B cell (primary cell): ENCODE measurements at regions not wholly inside any gene's neighbourhood (a gene's known extent, or its start where the extent isn't known, plus 50 kb on each side); places are given as distances from the start of the nearest gene placed in this dataset.

Experiments used
- EZH2 ChIP-seq: IDR thresholded peaks from 2 replicates; pipeline ENCODE4 v1.6.1; 2012; ENCODE audit warnings: borderline replicate concordance, low read depth, mild to moderate bottlenecking, moderate library complexity, low read length; ENCODE audit not compliant: insufficient read depth, poor library complexity, severe bottlenecking
- TF ChIP-seq, protein P1 (sequence below): fragments of 200-600 bp; IDR thresholded peaks from one replicate; pipeline ENCODE4 v1.8.0; 2022; ENCODE audit warnings: antibody characterized with exemption, mild to moderate bottlenecking

DNA sequence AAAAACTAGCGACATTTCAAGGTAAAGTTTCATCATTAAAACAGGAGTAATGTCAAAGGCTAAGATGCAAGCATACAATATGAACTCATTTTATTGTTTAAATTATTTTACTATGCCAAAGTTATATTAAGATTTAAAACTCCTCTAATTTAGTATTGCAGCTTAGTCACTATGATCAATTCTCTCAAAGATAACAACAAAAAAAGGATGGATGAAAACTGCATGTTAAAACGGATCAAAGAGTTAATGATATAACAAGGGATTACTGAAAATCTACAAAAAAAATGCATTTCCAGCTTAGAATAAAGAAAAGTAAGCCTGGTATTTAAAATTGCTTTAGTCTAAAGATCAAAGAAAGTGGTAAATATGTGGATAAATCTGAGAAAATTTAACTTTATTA, 587.8 kb upstream of the PCDH20 start:
- TF ChIP-seq, protein P1, sequence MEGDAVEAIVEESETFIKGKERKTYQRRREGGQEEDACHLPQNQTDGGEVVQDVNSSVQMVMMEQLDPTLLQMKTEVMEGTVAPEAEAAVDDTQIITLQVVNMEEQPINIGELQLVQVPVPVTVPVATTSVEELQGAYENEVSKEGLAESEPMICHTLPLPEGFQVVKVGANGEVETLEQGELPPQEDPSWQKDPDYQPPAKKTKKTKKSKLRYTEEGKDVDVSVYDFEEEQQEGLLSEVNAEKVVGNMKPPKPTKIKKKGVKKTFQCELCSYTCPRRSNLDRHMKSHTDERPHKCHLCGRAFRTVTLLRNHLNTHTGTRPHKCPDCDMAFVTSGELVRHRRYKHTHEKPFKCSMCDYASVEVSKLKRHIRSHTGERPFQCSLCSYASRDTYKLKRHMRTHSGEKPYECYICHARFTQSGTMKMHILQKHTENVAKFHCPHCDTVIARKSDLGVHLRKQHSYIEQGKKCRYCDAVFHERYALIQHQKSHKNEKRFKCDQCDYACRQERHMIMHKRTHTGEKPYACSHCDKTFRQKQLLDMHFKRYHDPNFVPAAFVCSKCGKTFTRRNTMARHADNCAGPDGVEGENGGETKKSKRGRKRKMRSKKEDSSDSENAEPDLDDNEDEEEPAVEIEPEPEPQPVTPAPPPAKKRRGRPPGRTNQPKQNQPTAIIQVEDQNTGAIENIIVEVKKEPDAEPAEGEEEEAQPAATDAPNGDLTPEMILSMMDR, result no peak
- no peak for TF ChIP-seq EZH2
